Panc1 (cell line): ENCODE measurements at regions not wholly inside any gene's neighbourhood (a gene's known extent, or its start where the extent isn't known, plus 50 kb on each side); places are given as distances from the start of the nearest gene placed in this dataset.

Source experiments
- ATAC-seq: fragments of 200-7000 bp; cut with Tn5 transposase; 2 replicates; pipeline ENCODE4 v1.9.1; 2020; ENCODE audit warnings: mild to moderate bottlenecking, moderate library complexity
- BruUV-seq: library from RNA; stranded (reverse); fragments of 400-500 nt; replicated peaks from 2 replicates; lab custom pipeline; 2021; lab: Mats Ljungman, UMichigan
- CTCF ChIA-PET: fragments of 300-600 bp; sonication (Branson Sonifier 250); formaldehyde crosslinking; loops from one replicate; lab custom pipeline; 2022; ENCODE audit warnings: antibody characterized with exemption; lab: Charles Lee
- POLR2A ChIA-PET: fragments of 300-600 bp; sonication (Branson Sonifier 250); formaldehyde crosslinking; loops from one replicate; lab custom pipeline; 2022; ENCODE audit warnings: antibody characterized with exemption; lab: Charles Lee
- DNase-seq: peaks from one replicate; pipeline ENCODE4 v3.0.0-alpha.2; 2010; ENCODE audit warnings: low read depth, low spot score
- H3K27ac ChIP-seq: 2 replicates; pipeline ENCODE4 v1.5.1; 2011; ENCODE audit warnings: mild to moderate bottlenecking, low read length, inconsistent platforms
- H3K27me3 ChIP-seq: fragments of 200-500 bp; sonication (Bioruptor generic); 2 replicates; pipeline ENCODE4 v1.6.0; 2014; ENCODE audit warnings: low read length, inconsistent platforms; ENCODE audit not compliant: control insufficient read depth, insufficient read depth
- H3K36me3 ChIP-seq: fragments of 200-500 bp; sonication (Bioruptor generic); 2 replicates; pipeline ENCODE4 v1.5.1; 2014; ENCODE audit warnings: inconsistent platforms, mild to moderate bottlenecking, low read length, moderate library complexity; ENCODE audit not compliant: control insufficient read depth, insufficient read depth
- H3K4me1 ChIP-seq: 2 replicates; pipeline ENCODE4 v1.5.1; 2011; ENCODE audit warnings: inconsistent platforms, mild to moderate bottlenecking, low read length, moderate library complexity; ENCODE audit not compliant: control insufficient read depth, insufficient read depth
- H3K4me3 ChIP-seq, 2 experiments: 2 replicates each; pipeline ENCODE4 v1.5.1; 2011 to 2012; ENCODE audit warnings: low read depth in 2 of 2, low read length in 2 of 2, mild to moderate bottlenecking in 2 of 2, inconsistent platforms in 1 of 2, moderate library complexity in 1 of 2
- H3K9me3 ChIP-seq: fragments of 200-500 bp; sonication (Bioruptor generic); 2 replicates; pipeline ENCODE4 v1.5.1; 2014; ENCODE audit warnings: low read depth, mild to moderate bottlenecking, inconsistent platforms, low read length, moderate library complexity; ENCODE audit not compliant: control insufficient read depth, insufficient read depth
- CTCF ChIP-seq: fragments of 450-650 bp; IDR thresholded peaks from 2 replicates; pipeline ENCODE4 v1.5.1; 2017; ENCODE audit warnings: mild to moderate bottlenecking
- POLR2AphosphoS5 ChIP-seq: IDR thresholded peaks from 2 replicates; pipeline ENCODE4 v1.6.1; 2012; ENCODE audit warnings: mild to moderate bottlenecking, low read depth, low read length, moderate library complexity
- REST ChIP-seq, 2 experiments: IDR thresholded peaks; 2 replicates each; pipeline ENCODE4 v1.6.1; 2011 to 2012; ENCODE audit warnings: low read depth in 2 of 2, control low read depth in 1 of 2, low read length in 1 of 2, mild to moderate bottlenecking in 1 of 2, moderate library complexity in 1 of 2; ENCODE audit not compliant: insufficient read depth in 1 of 2
- SIN3A ChIP-seq: IDR thresholded peaks from 2 replicates; pipeline ENCODE4 v1.6.1; 2012; ENCODE audit warnings: low read depth, mild to moderate bottlenecking, low read length, moderate library complexity, borderline replicate concordance; ENCODE audit not compliant: insufficient read depth
- TCF7L2 ChIP-seq: IDR thresholded peaks from 2 replicates; pipeline ENCODE4 v1.6.1; 2011; ENCODE audit warnings: mild to moderate bottlenecking, low read depth, low read length, inconsistent platforms
- in situ Hi-C: cut with HindIII; loops from 2 replicates; pipeline ENCODE4 v1.10.0; 2016; ENCODE audit warnings: low sequenced_read_pairs, low pct_unique_long_range_greater_than_20kb
- intact Hi-C: fragments of 100-400 bp; cut with micrococcal nuclease; formaldehyde crosslinking; loops from one replicate; pipeline ENCODE4 v1.10.0; 2022; ENCODE audit not compliant: unreplicated experiment

- ATAC-seq (no peak), DNase-seq (no peak)
- H3K9me3 ChIP-seq: no peaks in the 10 kb centered on the region
- ChIA-PET POLR2A (no interaction called here), CTCF (no interaction called here)
- TF ChIP-seq SIN3A: no peak
- TF ChIP-seq TCF7L2: no peak
- TF ChIP-seq REST (IDR thresholded peaks at IDR 0.05; ENCODE audit: insufficient read depth in 1 of 2, low read depth in 2 of 2, low read length in 1 of 2): no peak
- TF ChIP-seq POLR2AphosphoS5: no peak
- TF ChIP-seq CTCF: no peak
- intact Hi-C loops (no loop called here), in situ Hi-C loops (no loop called here)
- no TSS peak for BruUV-seq
- H3K4me3 ChIP-seq: no peak overlapping the region
- no peaks in the 10 kb centered on the region for H3K4me1 ChIP-seq
- H3K27me3 ChIP-seq: no peaks in the 10 kb centered on the region
- H3K27ac ChIP-seq: no peak overlapping the region
- no peaks in the 10 kb centered on the region for H3K36me3 ChIP-seq
Measured at GRCh38 chr9:3001311-3001710, 157.4 kb upstream of the PUM3 start.

GRCh38 chr9:2992427-2992826 is 148.5 kb upstream of the PUM3 start:
- no peak for DNase-seq
- ChIA-PET POLR2A (interaction anchor here (0.6 kb wide), 1 partner anchor 305 kb away, joined by 5 read pairs; no protein-coding TSS in a partner anchor), CTCF (no interaction called here)
- in situ Hi-C loops (no loop called here), intact Hi-C loops (no loop called here)
- no peaks in the 10 kb centered on the region for H3K36me3 ChIP-seq
- no peaks in the 10 kb centered on the region for H3K4me1 ChIP-seq
- no peak overlapping the region for H3K27ac ChIP-seq
- H3K9me3 ChIP-seq: no peaks in the 10 kb centered on the region
- ATAC-seq: no peak
- no TSS peak for BruUV-seq
- H3K27me3 ChIP-seq: no peaks in the 10 kb centered on the region
- no peak for TF ChIP-seq POLR2AphosphoS5
- no peak for TF ChIP-seq REST (IDR thresholded peaks at IDR 0.05; ENCODE audit: insufficient read depth in 1 of 2, low read depth in 2 of 2, low read length in 1 of 2)
- no peak for TF ChIP-seq TCF7L2
- TF ChIP-seq CTCF: no peak
- no peak for TF ChIP-seq SIN3A
- H3K4me3 ChIP-seq: no peak overlapping the region
